ENCODE measurements at regions not wholly inside any gene's neighbourhood (a gene's known extent, or its start where the extent isn't known, plus 50 kb on each side); places are given as distances from the start of the nearest gene placed in this dataset.
"Not testable (repeated sequence)": the region's sequence is repeated elsewhere in the genome, so short reads cannot be mapped to it uniquely, and the experiment has no call there.

GRCh38 chr6:135655055-135655454, 157.5 kb upstream of the AHI1 start:
- peak; percentile 7 for DNase-seq (ENCODE audit: low read depth)

GRCh38 chr6:135657207-135657606, 159.7 kb upstream of the AHI1 start:
- DNase-seq (ENCODE audit: low read depth) = no peak

GRCh38 chr6:135658481-135658880, 160.9 kb upstream of the AHI1 start:
- DNase-seq (ENCODE audit: low read depth) = no peak

- no peak for DNase-seq (ENCODE audit: low read depth)
Observed at GRCh38 chr6:135658916-135659315, 161.4 kb upstream of the AHI1 start.

- no peak for DNase-seq (ENCODE audit: low read depth)
Observed at GRCh38 chr6:135664527-135664926, 167.0 kb upstream of the AHI1 start.

DNA sequence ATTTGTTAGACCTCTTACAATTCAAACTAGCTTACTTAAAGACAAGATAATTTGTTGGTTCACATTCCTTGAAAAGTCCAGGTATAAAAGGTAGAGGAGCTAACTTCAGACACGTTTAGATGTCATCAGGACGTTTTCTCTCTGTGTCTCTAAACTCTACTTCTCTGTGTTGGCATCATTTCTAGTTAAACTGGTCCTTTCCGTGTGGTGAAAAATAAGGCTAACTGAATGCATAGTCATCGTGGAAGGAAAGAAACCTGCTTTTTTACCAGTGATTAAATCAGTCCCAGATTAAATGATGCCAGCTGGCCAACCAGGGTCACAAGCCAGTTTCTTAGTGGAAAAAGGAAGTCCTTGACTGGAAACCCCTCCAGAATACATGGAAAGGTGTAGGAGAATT, 168.4 kb upstream of the AHI1 start:
- no peak for DNase-seq (ENCODE audit: low read depth)

- DNase-seq (ENCODE audit: low read depth) = peak; percentile 58
Observed at GRCh38 chr6:135667691-135668455, 170.3 kb upstream of the AHI1 start.

- DNase-seq (ENCODE audit: low read depth) = no peak
Observed at GRCh38 chr6:135672256-135672655, 174.7 kb upstream of the AHI1 start.

- peak; percentile 18 for DNase-seq (ENCODE audit: low read depth)
Observed at GRCh38 chr6:135673501-135674309, 176.2 kb upstream of the AHI1 start.

GRCh38 chr6:135675026-135675425, 176.5 kb upstream of the PDE7B start:
- DNase-seq (ENCODE audit: low read depth) = peak; percentile 33

- peak; percentile 67 for DNase-seq (ENCODE audit: low read depth)
Observed at GRCh38 chr6:135675862-135676261, 175.6 kb upstream of the PDE7B start.

GRCh38 chr6:135680964-135681913, 170.3 kb upstream of the PDE7B start:
- DNase-seq (ENCODE audit: low read depth) = no peak

DNA sequence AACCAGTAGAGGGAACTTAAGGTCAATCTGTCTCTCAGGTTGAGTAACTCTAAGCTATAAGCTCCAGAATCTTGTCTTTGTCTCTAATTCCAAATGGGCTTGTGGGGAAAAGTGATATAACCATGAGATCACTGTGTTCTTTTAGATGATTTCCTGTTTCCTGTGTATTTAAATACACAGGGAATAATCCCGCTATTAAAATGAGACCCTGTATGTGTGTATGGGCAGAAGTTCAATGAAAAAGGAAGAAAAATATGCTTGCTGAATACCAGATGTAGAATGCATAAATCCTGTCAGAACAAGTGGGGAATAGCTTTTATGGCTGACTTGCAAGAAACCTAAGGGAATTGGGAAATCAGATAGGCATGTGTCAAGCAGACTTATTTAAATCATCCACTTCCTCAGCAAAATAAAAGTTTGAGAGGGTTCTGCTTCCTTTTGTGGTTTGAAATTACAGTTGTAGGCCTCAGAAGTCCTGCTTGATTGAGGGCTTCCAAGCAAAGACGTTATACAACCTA, 164.7 kb upstream of the PDE7B start:
- DNase-seq (ENCODE audit: low read depth) = peak; percentile 77

DNA sequence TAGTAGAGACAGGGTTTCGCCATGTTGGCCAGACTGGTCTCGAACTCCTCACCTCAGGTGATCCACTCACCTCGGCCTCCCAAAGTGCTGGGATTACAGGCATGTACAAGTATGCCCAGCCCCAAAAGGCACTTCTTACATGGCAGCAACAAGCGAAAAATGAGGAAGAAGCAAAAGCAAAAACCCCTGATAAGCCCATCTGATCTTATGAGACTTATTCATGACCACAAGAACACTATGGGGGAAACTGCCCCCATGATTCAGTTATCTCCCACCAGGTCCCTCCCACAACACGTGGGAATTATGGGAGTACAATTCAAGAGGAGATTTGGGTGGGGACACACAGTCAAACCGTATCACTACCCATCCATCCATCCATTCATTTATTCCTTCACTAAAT, 163.0 kb upstream of the PDE7B start:
- DNase-seq (ENCODE audit: low read depth) = not testable (repeated sequence)

DNA sequence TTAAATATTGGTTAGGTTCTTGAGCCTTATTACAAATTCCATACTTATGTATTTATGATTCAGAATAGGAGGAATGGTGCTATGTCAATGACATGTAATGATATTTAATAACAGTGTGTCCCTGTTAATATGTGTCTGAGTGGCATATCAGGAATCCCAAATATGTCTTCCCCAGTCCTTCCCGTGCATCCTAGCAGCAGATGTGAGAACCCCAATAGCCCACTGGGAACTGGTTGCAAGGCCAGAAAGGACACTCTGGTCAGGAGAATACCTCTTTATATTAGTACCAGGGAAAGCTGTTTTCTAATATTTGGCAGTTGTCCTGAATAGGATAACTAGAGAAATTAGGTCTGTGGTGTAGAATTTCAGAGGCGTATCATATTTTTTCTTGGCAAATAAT, 159.1 kb upstream of the PDE7B start:
- no peak for DNase-seq (ENCODE audit: low read depth)

DNA sequence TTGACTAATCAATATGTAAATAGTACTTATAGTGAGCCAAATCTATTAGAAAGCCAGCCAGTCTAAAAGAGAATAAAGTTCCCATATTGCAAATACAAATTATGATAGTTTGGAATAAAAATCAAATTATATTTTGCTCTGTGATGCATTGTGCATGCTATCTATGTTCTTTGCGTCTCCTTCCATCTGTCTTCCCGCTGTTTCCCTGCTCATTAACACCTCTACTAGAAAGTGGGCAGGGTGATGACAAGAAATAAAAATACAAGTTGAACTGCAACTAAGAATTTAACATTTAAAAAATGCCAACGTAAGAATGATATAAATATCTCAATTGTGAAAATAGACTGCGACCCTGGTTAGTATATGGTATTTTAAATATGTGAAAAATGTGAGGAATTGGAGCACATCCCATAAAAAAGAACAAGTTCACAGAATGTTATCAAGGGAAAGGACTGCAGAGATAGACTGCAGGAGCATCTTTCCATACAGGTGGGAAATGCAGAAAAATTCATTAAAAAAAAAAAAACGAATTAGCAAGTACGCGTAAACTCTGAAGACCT, 157.6 kb upstream of the PDE7B start:
- peak; percentile 8 for DNase-seq (ENCODE audit: low read depth)

DNA sequence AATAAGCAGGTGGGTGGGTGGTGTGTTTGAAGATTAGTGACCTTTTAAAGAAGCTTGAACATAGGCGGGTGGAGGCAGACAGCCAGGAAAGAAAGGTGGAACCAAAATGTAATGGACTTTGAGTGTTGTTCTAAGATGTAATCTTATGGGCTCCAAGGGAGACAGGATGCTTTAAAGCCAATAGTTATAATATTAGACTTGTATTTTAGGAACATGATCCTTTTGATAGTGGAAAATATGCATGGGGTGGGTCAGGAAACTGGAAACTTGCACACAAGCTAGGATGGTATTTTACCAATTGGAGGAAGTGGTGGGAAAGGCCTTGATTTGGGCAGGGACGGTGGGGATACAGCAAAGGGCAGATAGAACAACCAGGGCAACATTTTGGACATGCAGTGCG, 151.8 kb upstream of the PDE7B start:
- DNase-seq (ENCODE audit: low read depth) = no peak

GRCh38 chr6:135701426-135701825, 150.1 kb upstream of the PDE7B start:
- peak; percentile 27 for DNase-seq (ENCODE audit: low read depth)

- peak; percentile 3 for DNase-seq (ENCODE audit: low read depth)
Observed at GRCh38 chr6:135703007-135703406, 148.5 kb upstream of the PDE7B start.

DNA sequence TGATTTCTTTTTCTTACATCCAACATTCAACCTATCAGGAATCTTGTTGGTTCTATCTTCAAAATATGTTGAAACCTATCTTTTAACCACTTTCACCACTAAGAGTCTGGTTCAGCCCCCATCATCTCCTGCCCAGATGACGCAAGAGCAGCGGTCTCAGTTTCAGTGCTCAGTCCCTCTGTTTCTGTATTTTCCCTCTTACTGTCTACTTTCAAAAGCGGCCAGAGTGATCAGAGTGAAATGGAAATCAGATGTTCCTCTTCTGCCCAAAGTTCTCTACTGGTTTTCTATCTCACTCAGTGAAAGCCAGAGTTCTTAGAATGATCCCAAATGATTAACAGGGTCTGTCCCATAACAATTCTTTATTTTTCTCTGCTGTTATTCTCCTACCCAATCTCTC, 147.9 kb upstream of the PDE7B start:
- DNase-seq (ENCODE audit: low read depth) = peak; percentile 60

GRCh38 chr6:135707426-135707825, 144.1 kb upstream of the PDE7B start:
- DNase-seq (ENCODE audit: low read depth) = no peak

DNA sequence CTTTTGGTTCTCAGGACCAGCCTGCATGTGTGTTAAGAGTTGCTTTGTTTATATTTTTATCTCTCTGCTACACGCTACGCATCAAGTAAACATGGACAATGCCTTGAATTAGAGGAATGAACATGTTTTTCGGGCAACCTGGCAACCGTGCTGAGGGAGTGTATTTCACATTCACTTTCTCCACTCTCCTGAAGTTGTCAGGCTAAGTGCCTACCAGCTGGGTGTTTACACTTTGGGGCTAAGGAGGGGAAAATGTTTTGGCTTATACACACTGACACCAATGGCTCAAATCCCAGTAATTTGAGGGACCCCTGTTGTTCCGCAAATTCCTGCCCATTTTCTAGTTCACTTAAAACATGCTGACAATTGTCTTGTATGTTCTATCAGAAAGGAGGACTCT, 141.5 kb upstream of the PDE7B start:
- DNase-seq (ENCODE audit: low read depth) = no peak
